GM12891 (cell line): ENCODE measurements at regions not wholly inside any gene's neighbourhood (a gene's known extent, or its start where the extent isn't known, plus 50 kb on each side); places are given as distances from the start of the nearest gene placed in this dataset.

Experiments used
- POLR2A ChIP-seq: IDR thresholded peaks from 2 replicates; pipeline ENCODE4 v1.6.1; 2011; ENCODE audit warnings: low read depth, low read length, control low read depth
- POLR2AphosphoS5 ChIP-seq: IDR thresholded peaks from 2 replicates; pipeline ENCODE4 v1.6.1; 2011; ENCODE audit warnings: low read depth, low read length, control low read depth
- TAF1 ChIP-seq: IDR thresholded peaks from 2 replicates; pipeline ENCODE4 v1.6.1; 2011; ENCODE audit warnings: low read depth, low read length, control low read depth

DNA sequence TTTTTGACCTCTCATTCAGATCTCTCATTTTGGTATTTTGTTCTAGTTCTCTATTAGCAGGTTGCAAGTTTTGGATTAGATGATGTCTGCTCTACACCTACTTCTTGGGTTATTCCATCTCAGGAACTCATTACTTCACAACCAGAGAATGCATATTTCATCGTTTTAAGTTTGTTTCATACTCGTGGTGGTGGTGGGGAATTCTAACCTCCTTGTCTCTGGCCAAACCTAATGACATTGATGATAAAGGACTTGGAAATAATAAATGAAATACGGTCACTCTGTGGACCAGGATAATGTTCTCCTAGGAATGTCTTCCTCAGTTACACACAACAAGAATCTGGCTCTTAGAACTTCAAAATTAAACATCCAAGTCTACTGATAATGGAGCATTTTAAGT lies 115.2 kb downstream of the CDC42EP3 start:
- TF ChIP-seq POLR2A (no peak), TAF1 (no peak), POLR2AphosphoS5 (no peak)
